ENCODE measurements at regions not wholly inside any gene's neighbourhood (a gene's known extent, or its start where the extent isn't known, plus 50 kb on each side); places are given as distances from the start of the nearest gene placed in this dataset.

DNA sequence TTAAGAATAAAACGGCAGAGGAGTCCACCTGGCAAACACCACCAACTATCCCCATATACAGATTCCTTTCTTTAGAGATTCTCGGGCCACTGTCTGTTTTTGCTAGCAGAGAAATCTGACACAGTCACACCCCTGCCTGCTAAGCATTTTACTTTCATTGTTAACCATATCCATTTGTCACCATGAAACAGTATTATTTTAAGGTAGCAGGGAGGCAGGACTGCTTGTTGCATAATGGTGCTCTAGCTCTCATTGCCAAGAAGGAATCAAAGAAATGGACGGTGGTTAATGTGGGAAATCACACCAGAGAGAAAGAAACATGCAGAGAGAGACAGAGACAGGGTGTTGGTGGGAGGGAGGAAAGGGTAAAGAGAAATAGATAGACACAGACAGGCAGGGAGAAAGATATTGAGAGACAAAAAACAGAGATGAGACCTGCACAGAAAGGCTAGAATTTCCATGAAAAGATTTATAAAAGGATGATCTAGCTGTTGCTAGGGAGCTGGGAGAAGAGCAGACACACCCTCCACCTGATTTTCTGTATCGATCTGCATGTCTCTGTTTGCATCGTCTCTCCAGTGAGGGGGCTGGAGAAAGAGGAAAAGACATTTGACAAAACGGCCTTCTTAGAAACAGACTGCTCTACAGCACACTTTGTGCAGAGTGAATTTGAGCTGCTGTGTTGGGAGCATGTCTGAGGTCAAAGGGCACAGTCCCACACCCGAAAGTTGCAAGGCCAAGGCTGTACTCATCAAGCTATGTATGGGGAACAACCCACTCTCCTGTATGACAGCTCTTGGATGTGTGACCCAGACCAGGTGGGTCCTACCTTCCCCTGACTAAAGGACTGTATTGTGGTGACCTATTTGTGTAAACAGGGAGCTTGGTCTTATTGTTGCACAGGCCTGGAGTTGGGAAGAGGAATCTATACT is 303.1 kb downstream of the FZD1 start:
- H2AFZ ChIP-seq (ENCODE audit: control insufficient read depth, low read depth, low read length) = no peak overlapping the region
- no peak overlapping the region for H3K4me3 ChIP-seq
- no peak overlapping the region for H3K9ac ChIP-seq (ENCODE audit: control insufficient read depth, insufficient read depth, low read length)
- ChIA-PET POLR2A (no interaction called here), RAD21 (ENCODE audit: unreplicated experiment) (no interaction called here), SMC1A (ENCODE audit: uncharacterized antibody, unreplicated experiment) (interaction anchor here (1.0 kb wide), 1 partner anchor 44 kb away, joined by 3 read pairs; no protein-coding TSS in a partner anchor), CTCF (interaction anchor here (1.2 to 1.3 kb wide), 2 partner anchors 13 to 16 kb away, joined by 3 read pairs; no protein-coding TSS in a partner anchor)
- intact Hi-C loops (cut with micrococcal nuclease; ENCODE audit: unreplicated experiment) = no loop called here
- WGBS (ENCODE audit: insufficient coverage, insufficient replicate concordance, low lambda C conversion rate, missing lambda C conversion rate) = 37% methylated on average over 7 of the region's 7 CpGs
- no peaks in the 10 kb centered on the region for H3K9me3 ChIP-seq (replicated peaks; ENCODE audit: control insufficient read depth, insufficient read depth, low read length)
- H4K20me1 ChIP-seq (ENCODE audit: control insufficient read depth, insufficient read depth) = no peaks in the 10 kb centered on the region
- H3K79me2 ChIP-seq (ENCODE audit: control insufficient read depth, insufficient read depth, low read length) = no peaks in the 10 kb centered on the region
- H3K4me2 ChIP-seq (ENCODE audit: control insufficient read depth, insufficient read depth) = no peak overlapping the region
- DNase-seq (ENCODE audit: low read depth, low spot score) = no peak
- peaks cover 0 to 1% of the 10 kb centered on the region in 2 experiments; a peak in 1 of 4 replicates for H3K27me3 ChIP-seq (replicated peaks in 1 of 2; ENCODE audit: control insufficient read depth in 2 of 2, insufficient read depth in 2 of 2, low read length in 1 of 2)
- no peak for ATAC-seq
- BruUV-seq (replicated peaks) = no TSS peak
- no peaks in the 10 kb centered on the region for H3K4me1 ChIP-seq (ENCODE audit: control insufficient read depth, insufficient read depth, low read length)
- no peak for FAIRE-seq
- in situ Hi-C loops (cut with MboI) = no loop called here
- no peak overlapping the region for H3K27ac ChIP-seq (ENCODE audit: control insufficient read depth, insufficient read depth)
- H3K36me3 ChIP-seq (ENCODE audit: control insufficient read depth in 2 of 2, insufficient read depth in 2 of 2, low read length in 1 of 2) = no peaks in the 10 kb centered on the region
- TF ChIP-seq TCF12 (IDR thresholded peaks at IDR 0.05; ENCODE audit: low read depth, low read length) (no peak), ZNF384 (IDR thresholded peaks at IDR 0.05; ENCODE audit: borderline replicate concordance, low read depth, low read length) (no peak), POLR2AphosphoS5 (IDR thresholded peaks at IDR 0.05; ENCODE audit: low read length) (no peak), CEBPB (IDR thresholded peaks at IDR 0.05; ENCODE audit: borderline replicate concordance in 1 of 2, low read depth in 2 of 2, low read length in 2 of 2) (no peak), SMC3 (IDR thresholded peaks at IDR 0.05; ENCODE audit: borderline replicate concordance, low read length) (no peak), BMI1 (IDR thresholded peaks at IDR 0.05; ENCODE audit: borderline replicate concordance) (no peak), CHD2 (IDR thresholded peaks at IDR 0.05; ENCODE audit: borderline replicate concordance, low read depth, low read length) (no peak), SUPT20H (IDR thresholded peaks at IDR 0.05; ENCODE audit: borderline replicate concordance, control insufficient read depth, low read depth, low read length) (no peak), IKZF2 (IDR thresholded peaks at IDR 0.05) (no peak), WRNIP1 (IDR thresholded peaks at IDR 0.05; ENCODE audit: borderline replicate concordance, low read depth, low read length) (no peak), ZNF24 (IDR thresholded peaks at IDR 0.05) (no peak), RELA (IDR thresholded peaks at IDR 0.05; ENCODE audit: borderline replicate concordance, partially characterized antibody) (no peak), CHD4 (IDR thresholded peaks at IDR 0.05) (no peak)
- TF ChIP-seq, protein P1, sequence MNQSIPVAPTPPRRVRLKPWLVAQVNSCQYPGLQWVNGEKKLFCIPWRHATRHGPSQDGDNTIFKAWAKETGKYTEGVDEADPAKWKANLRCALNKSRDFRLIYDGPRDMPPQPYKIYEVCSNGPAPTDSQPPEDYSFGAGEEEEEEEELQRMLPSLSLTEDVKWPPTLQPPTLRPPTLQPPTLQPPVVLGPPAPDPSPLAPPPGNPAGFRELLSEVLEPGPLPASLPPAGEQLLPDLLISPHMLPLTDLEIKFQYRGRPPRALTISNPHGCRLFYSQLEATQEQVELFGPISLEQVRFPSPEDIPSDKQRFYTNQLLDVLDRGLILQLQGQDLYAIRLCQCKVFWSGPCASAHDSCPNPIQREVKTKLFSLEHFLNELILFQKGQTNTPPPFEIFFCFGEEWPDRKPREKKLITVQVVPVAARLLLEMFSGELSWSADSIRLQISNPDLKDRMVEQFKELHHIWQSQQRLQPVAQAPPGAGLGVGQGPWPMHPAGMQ (IDR thresholded peaks at IDR 0.05; ENCODE audit: borderline replicate concordance) = no peak
- TF ChIP-seq, protein P2, sequence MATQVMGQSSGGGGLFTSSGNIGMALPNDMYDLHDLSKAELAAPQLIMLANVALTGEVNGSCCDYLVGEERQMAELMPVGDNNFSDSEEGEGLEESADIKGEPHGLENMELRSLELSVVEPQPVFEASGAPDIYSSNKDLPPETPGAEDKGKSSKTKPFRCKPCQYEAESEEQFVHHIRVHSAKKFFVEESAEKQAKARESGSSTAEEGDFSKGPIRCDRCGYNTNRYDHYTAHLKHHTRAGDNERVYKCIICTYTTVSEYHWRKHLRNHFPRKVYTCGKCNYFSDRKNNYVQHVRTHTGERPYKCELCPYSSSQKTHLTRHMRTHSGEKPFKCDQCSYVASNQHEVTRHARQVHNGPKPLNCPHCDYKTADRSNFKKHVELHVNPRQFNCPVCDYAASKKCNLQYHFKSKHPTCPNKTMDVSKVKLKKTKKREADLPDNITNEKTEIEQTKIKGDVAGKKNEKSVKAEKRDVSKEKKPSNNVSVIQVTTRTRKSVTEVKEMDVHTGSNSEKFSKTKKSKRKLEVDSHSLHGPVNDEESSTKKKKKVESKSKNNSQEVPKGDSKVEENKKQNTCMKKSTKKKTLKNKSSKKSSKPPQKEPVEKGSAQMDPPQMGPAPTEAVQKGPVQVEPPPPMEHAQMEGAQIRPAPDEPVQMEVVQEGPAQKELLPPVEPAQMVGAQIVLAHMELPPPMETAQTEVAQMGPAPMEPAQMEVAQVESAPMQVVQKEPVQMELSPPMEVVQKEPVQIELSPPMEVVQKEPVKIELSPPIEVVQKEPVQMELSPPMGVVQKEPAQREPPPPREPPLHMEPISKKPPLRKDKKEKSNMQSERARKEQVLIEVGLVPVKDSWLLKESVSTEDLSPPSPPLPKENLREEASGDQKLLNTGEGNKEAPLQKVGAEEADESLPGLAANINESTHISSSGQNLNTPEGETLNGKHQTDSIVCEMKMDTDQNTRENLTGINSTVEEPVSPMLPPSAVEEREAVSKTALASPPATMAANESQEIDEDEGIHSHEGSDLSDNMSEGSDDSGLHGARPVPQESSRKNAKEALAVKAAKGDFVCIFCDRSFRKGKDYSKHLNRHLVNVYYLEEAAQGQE (IDR thresholded peaks at IDR 0.05; ENCODE audit: low read depth, low read length) = no peak
